IMR-90 (cell line): ENCODE measurements at regions not wholly inside any gene's neighbourhood (a gene's known extent, or its start where the extent isn't known, plus 50 kb on each side); places are given as distances from the start of the nearest gene placed in this dataset.

Experiments
- CHD1 ChIP-seq: IDR thresholded peaks from 2 replicates; pipeline ENCODE4 v1.6.1; 2012; ENCODE audit warnings: low read depth, low read length, improper control_type of control experiment
- CTCF ChIP-seq: conservative IDR thresholded peaks from 2 replicates; pipeline ENCODE4 v1.5.1; 2012; ENCODE audit warnings: mild to moderate bottlenecking, low read depth, low read length, improper control_type of control experiment
- FOS ChIP-seq: fragments of 150-350 bp; IDR thresholded peaks from 2 replicates; pipeline ENCODE4 v1.6.1; 2016; ENCODE audit warnings: low read depth, low read length
- POLR2A ChIP-seq: IDR thresholded peaks from 2 replicates; pipeline ENCODE4 v1.6.1; 2012; ENCODE audit warnings: mild to moderate bottlenecking, low read depth, low read length
- RAD21 ChIP-seq: IDR thresholded peaks from 2 replicates; pipeline ENCODE4 v1.6.1; 2012; ENCODE audit warnings: low read length, improper control_type of control experiment
- SMC3 ChIP-seq: fragments of 150-350 bp; IDR thresholded peaks from 2 replicates; pipeline ENCODE4 v1.6.1; 2016; ENCODE audit warnings: low read depth, mild to moderate bottlenecking, antibody characterized with exemption, low read length, moderate library complexity
- TF ChIP-seq, protein P1 (sequence below): fragments of 150-350 bp; IDR thresholded peaks from 2 replicates; pipeline ENCODE4 v1.6.1; 2016; ENCODE audit warnings: low read depth, mild to moderate bottlenecking, low read length, moderate library complexity, borderline replicate concordance

DNA sequence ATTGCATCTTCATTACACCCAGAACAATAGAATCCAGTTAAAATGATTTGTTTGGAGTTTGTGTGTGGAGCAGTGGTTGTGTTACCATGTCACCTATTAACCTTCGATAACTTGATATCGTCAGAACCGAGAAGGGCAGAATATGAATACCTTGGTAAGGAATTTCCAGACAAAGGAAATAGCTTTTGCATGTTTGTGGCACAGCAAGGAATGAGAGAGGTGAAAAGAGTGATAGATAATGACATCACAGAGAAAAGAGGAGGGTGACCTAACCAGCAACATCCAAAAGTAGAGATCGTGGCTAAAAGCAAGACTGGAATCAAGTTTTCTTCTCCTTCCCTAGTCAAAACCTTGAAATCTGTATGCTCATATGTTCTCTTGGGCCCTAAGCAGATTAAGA is 244.6 kb upstream of the NEGR1 start:
- TF ChIP-seq, protein P1, sequence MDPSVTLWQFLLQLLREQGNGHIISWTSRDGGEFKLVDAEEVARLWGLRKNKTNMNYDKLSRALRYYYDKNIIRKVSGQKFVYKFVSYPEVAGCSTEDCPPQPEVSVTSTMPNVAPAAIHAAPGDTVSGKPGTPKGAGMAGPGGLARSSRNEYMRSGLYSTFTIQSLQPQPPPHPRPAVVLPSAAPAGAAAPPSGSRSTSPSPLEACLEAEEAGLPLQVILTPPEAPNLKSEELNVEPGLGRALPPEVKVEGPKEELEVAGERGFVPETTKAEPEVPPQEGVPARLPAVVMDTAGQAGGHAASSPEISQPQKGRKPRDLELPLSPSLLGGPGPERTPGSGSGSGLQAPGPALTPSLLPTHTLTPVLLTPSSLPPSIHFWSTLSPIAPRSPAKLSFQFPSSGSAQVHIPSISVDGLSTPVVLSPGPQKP = no peak
- TF ChIP-seq CTCF (no peak), POLR2A (no peak), CHD1 (no peak), RAD21 (no peak), FOS (no peak), SMC3 (no peak)
